H9 (cell line): ENCODE measurements at regions not wholly inside any gene's neighbourhood (a gene's known extent, or its start where the extent isn't known, plus 50 kb on each side); places are given as distances from the start of the nearest gene placed in this dataset.

Source experiments
- DNase-seq: peaks from one replicate; pipeline ENCODE4 v3.0.0-alpha.2; 2017
- H2AFZ ChIP-seq: one replicate; pipeline ENCODE4 v1.6.1; 2013; ENCODE audit warnings: mild to moderate bottlenecking, low read length, control low read depth, moderate library complexity
- H2AK5ac ChIP-seq: 2 replicates; pipeline ENCODE4 v1.6.1; 2013; ENCODE audit warnings: low read length, control low read depth, mixed read lengths; ENCODE audit not compliant: insufficient read length
- H2BK120ac ChIP-seq: one replicate; pipeline ENCODE4 v1.6.1; 2013; ENCODE audit warnings: low read depth, mild to moderate bottlenecking, low read length, control low read depth, inconsistent platforms; ENCODE audit not compliant: poor library complexity, severe bottlenecking
- H2BK12ac ChIP-seq: 2 replicates; pipeline ENCODE4 v1.6.1; 2013; ENCODE audit warnings: low read length, control low read depth, mixed read lengths, low read depth; ENCODE audit not compliant: insufficient read length
- H2BK15ac ChIP-seq: 2 replicates; pipeline ENCODE4 v1.6.1; 2013; ENCODE audit warnings: low read depth, low read length, control low read depth
- H2BK20ac ChIP-seq: one replicate; pipeline ENCODE4 v1.6.1; 2013; ENCODE audit warnings: low read depth, mild to moderate bottlenecking, low read length, control low read depth, inconsistent platforms; ENCODE audit not compliant: poor library complexity, severe bottlenecking
- H2BK5ac ChIP-seq: 2 replicates; pipeline ENCODE4 v1.6.1; 2013; ENCODE audit warnings: low read length, control low read depth, mixed read lengths; ENCODE audit not compliant: insufficient read length
- H3K14ac ChIP-seq: 2 replicates; pipeline ENCODE4 v1.6.1; 2013; ENCODE audit warnings: low read length, control low read depth; ENCODE audit not compliant: insufficient read depth
- H3K18ac ChIP-seq: 2 replicates; pipeline ENCODE4 v1.6.1; 2013; ENCODE audit warnings: low read depth, mild to moderate bottlenecking, mixed read lengths, low read length, control low read depth; ENCODE audit not compliant: insufficient read length
- H3K23ac ChIP-seq: 2 replicates; pipeline ENCODE4 v1.6.1; 2013; ENCODE audit warnings: low read length, control low read depth, mixed read lengths, low read depth; ENCODE audit not compliant: insufficient read length
- H3K23me2 ChIP-seq: 2 replicates; pipeline ENCODE4 v1.6.1; 2013; ENCODE audit warnings: low read depth, mild to moderate bottlenecking, mixed read lengths, low read length, control low read depth; ENCODE audit not compliant: insufficient read length, poor library complexity, severe bottlenecking
- H3K27ac ChIP-seq: 2 replicates; pipeline ENCODE4 v1.5.1; 2013; ENCODE audit warnings: low read length, control low read depth, mixed read lengths, low read depth; ENCODE audit not compliant: insufficient read length
- H3K27me3 ChIP-seq: 2 replicates; pipeline ENCODE4 v1.6.1; 2013; ENCODE audit warnings: low read length, control low read depth, inconsistent platforms; ENCODE audit not compliant: insufficient read depth
- H3K4ac ChIP-seq: 2 replicates; pipeline ENCODE4 v1.6.1; 2013; ENCODE audit warnings: low read depth, mild to moderate bottlenecking, control low read depth, inconsistent platforms, low read length, moderate library complexity
- H3K4me1 ChIP-seq: 2 replicates; pipeline ENCODE4 v1.6.1; 2013; ENCODE audit warnings: low read length, control low read depth, inconsistent platforms; ENCODE audit not compliant: insufficient read depth
- H3K4me2 ChIP-seq: 2 replicates; pipeline ENCODE4 v1.6.1; 2013; ENCODE audit warnings: low read length, control low read depth, mixed read lengths; ENCODE audit not compliant: insufficient read length, insufficient read depth
- H3K56ac ChIP-seq: 2 replicates; pipeline ENCODE4 v1.6.1; 2013; ENCODE audit warnings: low read depth, mild to moderate bottlenecking, mixed read lengths, low read length, control low read depth; ENCODE audit not compliant: insufficient read length
- H3K79me1 ChIP-seq: 2 replicates; pipeline ENCODE4 v1.6.1; 2013; ENCODE audit warnings: low read depth, mild to moderate bottlenecking, moderate library complexity, low read length, control low read depth, inconsistent platforms; ENCODE audit not compliant: insufficient read depth, poor library complexity, severe bottlenecking
- H3K79me2 ChIP-seq: 2 replicates; pipeline ENCODE4 v1.6.1; 2013; ENCODE audit warnings: low read length, control low read depth, inconsistent platforms; ENCODE audit not compliant: insufficient read depth
- H3K9ac ChIP-seq: 2 replicates; pipeline ENCODE4 v1.6.1; 2013; ENCODE audit warnings: low read length, control low read depth, mixed read lengths; ENCODE audit not compliant: insufficient read length; ENCODE audit errors: extremely low read depth
- H3K9me3 ChIP-seq: one replicate; pipeline ENCODE4 v1.6.1; 2013; ENCODE audit warnings: low read depth, low read length, inconsistent platforms; ENCODE audit not compliant: control insufficient read depth
- H3T11ph ChIP-seq: one replicate; pipeline ENCODE4 v1.6.1; 2013; ENCODE audit warnings: mild to moderate bottlenecking, low read length, control low read depth, inconsistent platforms
- H4K20me1 ChIP-seq: one replicate; pipeline ENCODE4 v1.6.1; 2013; ENCODE audit not compliant: control insufficient read depth, insufficient read length, insufficient read depth
- H4K5ac ChIP-seq: 2 replicates; pipeline ENCODE4 v1.6.1; 2013; ENCODE audit warnings: low read depth, mild to moderate bottlenecking, mixed read lengths, low read length, control low read depth; ENCODE audit not compliant: insufficient read length
- H4K8ac ChIP-seq: replicated peaks from 2 replicates; pipeline ENCODE4 v1.6.1; 2013; ENCODE audit warnings: low read length, control low read depth, mixed read lengths, low read depth; ENCODE audit not compliant: insufficient read length
- H4K91ac ChIP-seq: 2 replicates; pipeline ENCODE4 v1.6.1; 2013; ENCODE audit warnings: low read depth, mild to moderate bottlenecking, moderate library complexity, mixed read lengths, low read length, control low read depth; ENCODE audit not compliant: insufficient read length
- H3K27ac Mint-ChIP-seq, 3 experiments: 2 replicates in 2 of 3; 3 replicates in 1 of 3; pipeline ENCODE4 v1.8.0; 2020 to 2021; ENCODE audit warnings: mixed read lengths in 3 of 3, mild to moderate bottlenecking in 1 of 3, moderate library complexity in 1 of 3
- H3K27me3 Mint-ChIP-seq: 2 replicates; pipeline ENCODE4 v1.8.0; 2021; ENCODE audit warnings: low read depth, mild to moderate bottlenecking, moderate library complexity, mixed read lengths
- H3K36me3 Mint-ChIP-seq, 3 experiments: 2 replicates in 2 of 3; 3 replicates in 1 of 3; pipeline ENCODE4 v1.8.0; 2020 to 2021; ENCODE audit warnings: low read depth in 3 of 3, mixed read lengths in 3 of 3; ENCODE audit not compliant: insufficient read depth in 1 of 3
- H3K4me1 Mint-ChIP-seq, 2 experiments: 2 replicates each; pipeline ENCODE4 v1.8.0; 2020; ENCODE audit warnings: mixed read lengths in 2 of 2
- H3K4me3 Mint-ChIP-seq, 2 experiments: 2 replicates in 1 of 2; 3 replicates in 1 of 2; pipeline ENCODE4 v1.8.0; 2020 to 2021; ENCODE audit warnings: mild to moderate bottlenecking in 2 of 2, mixed read lengths in 2 of 2, moderate library complexity in 1 of 2
- H3K9me3 Mint-ChIP-seq, 2 experiments: 2 replicates in 1 of 2; 3 replicates in 1 of 2; pipeline ENCODE4 v1.8.0; 2020; ENCODE audit warnings: mild to moderate bottlenecking in 2 of 2, mixed read lengths in 2 of 2, moderate library complexity in 1 of 2
- WGBS: extraction: QIAGEN DNeasy Blood & Tissue Kit; methylation state at CpG from one replicate; pipeline ENCODE4 v1.1.7; 2013; ENCODE audit warnings: missing lambda C conversion rate, low lambda C conversion rate, mixed read lengths; ENCODE audit not compliant: insufficient read length; ENCODE audit errors: extremely low coverage; 5-methylcytosine and 5-hydroxymethylcytosine counted together
- TF ChIP-seq, protein P1 (sequence below): fragments of 200-600 bp; sonication (generic); conservative IDR thresholded peaks from 3 replicates; pipeline ENCODE4 v1.8.0; 2021; ENCODE audit warnings: antibody characterized with exemption, mild to moderate bottlenecking

DNA sequence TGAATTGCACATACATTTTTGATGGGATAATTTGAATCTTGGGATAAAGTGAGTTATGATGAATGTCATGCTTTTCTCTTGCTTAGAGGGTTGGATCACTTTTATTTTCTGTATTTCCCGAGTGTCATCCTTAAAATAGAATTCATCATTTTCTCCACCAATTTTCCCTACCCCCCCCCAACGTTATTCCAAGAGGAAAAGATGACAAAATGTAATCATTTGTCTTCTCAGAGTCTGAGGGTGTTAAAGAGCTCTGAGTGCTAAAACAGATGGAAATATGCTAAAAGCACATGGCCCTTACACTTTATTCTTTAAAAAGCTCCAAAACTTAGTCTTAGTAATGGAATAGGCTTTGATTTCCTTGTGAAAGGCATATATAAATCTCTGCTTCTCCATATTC lies 81.4 kb downstream of the CHRM3 start:
- H3K14ac ChIP-seq: no peak overlapping the region
- TF ChIP-seq, protein P1, sequence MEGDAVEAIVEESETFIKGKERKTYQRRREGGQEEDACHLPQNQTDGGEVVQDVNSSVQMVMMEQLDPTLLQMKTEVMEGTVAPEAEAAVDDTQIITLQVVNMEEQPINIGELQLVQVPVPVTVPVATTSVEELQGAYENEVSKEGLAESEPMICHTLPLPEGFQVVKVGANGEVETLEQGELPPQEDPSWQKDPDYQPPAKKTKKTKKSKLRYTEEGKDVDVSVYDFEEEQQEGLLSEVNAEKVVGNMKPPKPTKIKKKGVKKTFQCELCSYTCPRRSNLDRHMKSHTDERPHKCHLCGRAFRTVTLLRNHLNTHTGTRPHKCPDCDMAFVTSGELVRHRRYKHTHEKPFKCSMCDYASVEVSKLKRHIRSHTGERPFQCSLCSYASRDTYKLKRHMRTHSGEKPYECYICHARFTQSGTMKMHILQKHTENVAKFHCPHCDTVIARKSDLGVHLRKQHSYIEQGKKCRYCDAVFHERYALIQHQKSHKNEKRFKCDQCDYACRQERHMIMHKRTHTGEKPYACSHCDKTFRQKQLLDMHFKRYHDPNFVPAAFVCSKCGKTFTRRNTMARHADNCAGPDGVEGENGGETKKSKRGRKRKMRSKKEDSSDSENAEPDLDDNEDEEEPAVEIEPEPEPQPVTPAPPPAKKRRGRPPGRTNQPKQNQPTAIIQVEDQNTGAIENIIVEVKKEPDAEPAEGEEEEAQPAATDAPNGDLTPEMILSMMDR: no peak
- no peak overlapping the region for H2BK20ac ChIP-seq
- H2BK120ac ChIP-seq: no peak overlapping the region
- no peak overlapping the region for H4K8ac ChIP-seq
- H3K9me3 ChIP-seq: no peaks in the 10 kb centered on the region
- H3K23me2 ChIP-seq: no peaks in the 10 kb centered on the region
- H3K27me3 Mint-ChIP-seq: no peaks in the 10 kb centered on the region
- no peak overlapping the region for H3K4ac ChIP-seq
- no peaks in the 10 kb centered on the region for H3K4me1 Mint-ChIP-seq
- no peaks in the 10 kb centered on the region for H3K79me2 ChIP-seq
- H3K4me2 ChIP-seq: no peak overlapping the region
- no peak overlapping the region for H3K18ac ChIP-seq
- H3T11ph ChIP-seq: no peak overlapping the region
- H4K5ac ChIP-seq: no peak overlapping the region
- no peak overlapping the region for H2BK12ac ChIP-seq
- no CpG with 5 or more reads among the region's 2 CpGs for WGBS
- H3K27ac Mint-ChIP-seq: no peak overlapping the region
- no peak overlapping the region for H2AFZ ChIP-seq
- no peak overlapping the region for H3K56ac ChIP-seq
- no peaks in the 10 kb centered on the region for H4K20me1 ChIP-seq
- no peaks in the 10 kb centered on the region for H3K79me1 ChIP-seq
- no peak overlapping the region for H2AK5ac ChIP-seq
- 0 out of 5 replicates have a peak, but pooled peaks cover 0 to 3% of the 10 kb centered on the region in 2 experiments for H3K9me3 Mint-ChIP-seq
- DNase-seq: no peak
- H3K9ac ChIP-seq: no peak overlapping the region
- H3K36me3 Mint-ChIP-seq: no peaks in the 10 kb centered on the region
- no peak overlapping the region for H2BK15ac ChIP-seq
- H3K23ac ChIP-seq: no peak overlapping the region
- H3K27me3 ChIP-seq: no peaks in the 10 kb centered on the region
- H3K4me1 ChIP-seq: no peaks in the 10 kb centered on the region
- no peak overlapping the region for H2BK5ac ChIP-seq
- no peak overlapping the region for H4K91ac ChIP-seq
- no peak overlapping the region for H3K27ac ChIP-seq
- H3K4me3 Mint-ChIP-seq: no peak overlapping the region
